Psoas muscle (tissue), 7 donors: ENCODE measurements at regions not wholly inside any gene's neighbourhood (a gene's known extent, or its start where the extent isn't known, plus 50 kb on each side); places are given as distances from the start of the nearest gene placed in this dataset.

ENCODE experiments used
- ATAC-seq, 4 donors: fragments of 200-7000 bp; cut with Tn5 transposase; one replicate each; pipeline ENCODE4 v1.9.1; 2020; ENCODE audit warnings: moderate library complexity in 3 of 4, mild to moderate bottlenecking in 2 of 4
- DNase-seq, 2 donors: peaks; one replicate each; pipeline ENCODE4 v3.0.0-alpha.2; 2020
- H3K27ac ChIP-seq: fragments of 200-600 bp; one replicate; pipeline ENCODE4 v1.8.0; 2022
- H3K27me3 ChIP-seq, 3 donors: fragments of 200-600 bp in 1 of 3; one replicate each; pipeline versions ENCODE4 v1.6.1 to v1.8.0; 2013 to 2022; ENCODE audit warnings: low read length in 2 of 3, mild to moderate bottlenecking in 2 of 3, moderate library complexity in 1 of 3; ENCODE audit not compliant: insufficient read depth in 3 of 3
- H3K36me3 ChIP-seq, 2 donors: fragments of 200-600 bp in 1 of 2; one replicate each; pipeline versions ENCODE4 v1.6.1 to v1.8.0; 2013 to 2022; ENCODE audit warnings: low read depth in 1 of 2, mild to moderate bottlenecking in 1 of 2, moderate library complexity in 1 of 2; ENCODE audit not compliant: insufficient read depth in 1 of 2
- H3K4me1 ChIP-seq: fragments of 200-600 bp; one replicate; pipeline ENCODE4 v1.8.0; 2022
- H3K4me3 ChIP-seq: fragments of 200-600 bp; one replicate; pipeline ENCODE4 v1.8.0; 2022; ENCODE audit warnings: mild to moderate bottlenecking
- H3K9me3 ChIP-seq: fragments of 200-600 bp; one replicate; pipeline ENCODE4 v1.8.0; 2022
- WGBS, 3 donors: extraction: QIAGEN DNeasy Blood & Tissue Kit; methylation state at CpG; one replicate each; pipeline versions ENCODE4 v1.1.6 to v1.1.7; 2013; 5-methylcytosine and 5-hydroxymethylcytosine counted together
- intact Hi-C, 2 donors: fragments of 100-400 bp; cut with DNase I; formaldehyde crosslinking; loops; one replicate each; pipeline versions ENCODE4 v1.11.0 to v1.14.2; 2022
- TF ChIP-seq, protein P1 (sequence below): fragments of 200-600 bp; IDR thresholded peaks from one replicate; pipeline ENCODE4 v1.8.0; 2022; ENCODE audit warnings: antibody characterized with exemption
- donor health status: healthy with polysubstance abuse.
- donor health status: DM: no; HTN: no; CAD: no; lungs with moderate emphysema.
- donor health status: Bipolar disorder and iron deficiency.
- donor health status: healthy.
- donor health status: DM: yes; HTN: yes; CAD: no.
- donor health status: DM: no; HTN: no; CAD: no.
- donor health status: DM: yes; HTN: yes; CAD: no.

DNA sequence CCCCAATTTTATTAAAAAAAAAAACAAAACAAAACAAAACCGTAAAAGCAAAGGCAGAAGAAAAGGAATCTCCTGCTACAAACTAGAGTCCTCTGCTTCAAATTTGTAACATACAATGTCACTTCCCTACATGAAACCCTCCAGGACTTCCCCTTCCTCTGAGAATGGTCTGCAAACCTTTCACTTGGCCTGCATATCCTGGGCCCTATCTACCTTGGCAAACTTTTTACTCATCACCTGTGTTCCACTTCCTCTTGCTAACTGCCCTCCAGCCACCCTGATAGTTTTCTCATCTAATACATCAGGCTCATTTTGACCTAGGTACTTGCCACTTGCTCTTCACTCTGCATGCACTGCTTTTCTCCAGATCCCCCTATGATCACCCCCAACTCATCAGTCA, 255.5 kb downstream of the ETAA1 start:
- DNase-seq, result no peak
- ATAC-seq, result no peak
- WGBS, 3 donors, result 87 to 95% (median 88%) methylated on average over 1 of the region's 1 CpG
- H3K4me3 ChIP-seq, result no peak overlapping the region
- H3K9me3 ChIP-seq, result no peaks in the 10 kb centered on the region
- intact Hi-C loops, result loop anchor here (5.0 to 10.0 kb wide), 3 partner anchors 192 to 1220 kb away; no protein-coding TSS in a partner anchor
- TF ChIP-seq, protein P1, sequence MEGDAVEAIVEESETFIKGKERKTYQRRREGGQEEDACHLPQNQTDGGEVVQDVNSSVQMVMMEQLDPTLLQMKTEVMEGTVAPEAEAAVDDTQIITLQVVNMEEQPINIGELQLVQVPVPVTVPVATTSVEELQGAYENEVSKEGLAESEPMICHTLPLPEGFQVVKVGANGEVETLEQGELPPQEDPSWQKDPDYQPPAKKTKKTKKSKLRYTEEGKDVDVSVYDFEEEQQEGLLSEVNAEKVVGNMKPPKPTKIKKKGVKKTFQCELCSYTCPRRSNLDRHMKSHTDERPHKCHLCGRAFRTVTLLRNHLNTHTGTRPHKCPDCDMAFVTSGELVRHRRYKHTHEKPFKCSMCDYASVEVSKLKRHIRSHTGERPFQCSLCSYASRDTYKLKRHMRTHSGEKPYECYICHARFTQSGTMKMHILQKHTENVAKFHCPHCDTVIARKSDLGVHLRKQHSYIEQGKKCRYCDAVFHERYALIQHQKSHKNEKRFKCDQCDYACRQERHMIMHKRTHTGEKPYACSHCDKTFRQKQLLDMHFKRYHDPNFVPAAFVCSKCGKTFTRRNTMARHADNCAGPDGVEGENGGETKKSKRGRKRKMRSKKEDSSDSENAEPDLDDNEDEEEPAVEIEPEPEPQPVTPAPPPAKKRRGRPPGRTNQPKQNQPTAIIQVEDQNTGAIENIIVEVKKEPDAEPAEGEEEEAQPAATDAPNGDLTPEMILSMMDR, result no peak
- H3K27ac ChIP-seq, result no peak overlapping the region
- H3K4me1 ChIP-seq, result peaks cover 26% of the 10 kb centered on the region
- H3K36me3 ChIP-seq, result no peaks in the 10 kb centered on the region
- H3K27me3 ChIP-seq, result no peaks in the 10 kb centered on the region

DNA sequence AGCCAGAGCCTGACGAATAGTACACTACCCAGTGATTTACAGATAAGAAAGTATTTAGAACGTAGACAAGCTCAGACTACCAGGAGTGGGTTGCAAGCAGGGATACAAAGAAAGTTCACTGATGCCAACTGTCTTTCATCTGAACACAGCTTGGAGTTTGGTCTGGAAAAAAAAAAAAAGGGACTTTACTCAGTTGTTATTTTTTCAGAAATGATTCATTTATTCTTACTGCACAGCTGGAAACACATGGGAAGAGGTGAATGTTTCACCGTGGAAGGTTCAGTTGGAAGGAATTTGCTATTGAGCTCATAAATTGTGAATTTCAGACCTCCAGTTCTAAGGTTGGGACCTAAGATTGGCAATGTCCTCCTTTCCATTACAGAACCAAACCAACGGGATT, 259.7 kb downstream of the ETAA1 start:
- TF ChIP-seq, protein P1, result no peak
- H3K9me3 ChIP-seq, result no peaks in the 10 kb centered on the region
- H3K36me3 ChIP-seq, result no peaks in the 10 kb centered on the region
- WGBS, 3 donors, result 67 to 77% (median 67%) methylated on average over 4 of the region's 4 CpGs
- no peak for ATAC-seq
- intact Hi-C loops, result loop anchor here (10.0 kb wide), 2 partner anchors 188 to 1082 kb away; no protein-coding TSS in a partner anchor
- no peaks in the 10 kb centered on the region for H3K27me3 ChIP-seq
- DNase-seq, result no peak
- no peaks in the 10 kb centered on the region for H3K4me1 ChIP-seq
- H3K4me3 ChIP-seq, result no peak overlapping the region
- H3K27ac ChIP-seq, result no peak overlapping the region

DNA sequence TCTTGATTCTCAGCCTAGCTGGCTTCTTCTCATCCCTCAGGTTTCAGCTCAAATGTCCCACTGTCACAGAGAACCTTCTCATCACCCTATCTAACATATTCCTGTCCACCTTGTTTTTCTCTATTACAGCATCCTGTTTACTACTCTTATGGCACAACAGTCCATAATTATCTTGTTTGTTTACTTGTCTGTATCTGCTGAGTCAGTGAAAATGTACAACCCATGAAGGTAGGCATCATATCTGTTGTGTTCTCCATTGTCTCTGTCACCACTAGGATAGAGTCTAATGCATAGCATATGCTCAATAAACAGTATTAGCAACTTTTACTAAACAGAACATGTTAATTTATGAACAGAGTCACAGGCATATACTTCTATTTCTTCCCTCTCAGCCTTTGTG, 261.7 kb downstream of the ETAA1 start:
- Histone ChIP-seq H3K4me1 (no peaks in the 10 kb centered on the region), H3K36me3 (no peaks in the 10 kb centered on the region), H3K4me3 (no peak overlapping the region), H3K27ac (no peak overlapping the region), H3K9me3 (no peaks in the 10 kb centered on the region), H3K27me3 (no peaks in the 10 kb centered on the region)
- no peak for DNase-seq
- ATAC-seq, result no peak
- intact Hi-C loops, result loop anchor here (10.0 kb wide), 2 partner anchors 186 to 1084 kb away; no protein-coding TSS in a partner anchor
- TF ChIP-seq, protein P1, result no peak

DNA sequence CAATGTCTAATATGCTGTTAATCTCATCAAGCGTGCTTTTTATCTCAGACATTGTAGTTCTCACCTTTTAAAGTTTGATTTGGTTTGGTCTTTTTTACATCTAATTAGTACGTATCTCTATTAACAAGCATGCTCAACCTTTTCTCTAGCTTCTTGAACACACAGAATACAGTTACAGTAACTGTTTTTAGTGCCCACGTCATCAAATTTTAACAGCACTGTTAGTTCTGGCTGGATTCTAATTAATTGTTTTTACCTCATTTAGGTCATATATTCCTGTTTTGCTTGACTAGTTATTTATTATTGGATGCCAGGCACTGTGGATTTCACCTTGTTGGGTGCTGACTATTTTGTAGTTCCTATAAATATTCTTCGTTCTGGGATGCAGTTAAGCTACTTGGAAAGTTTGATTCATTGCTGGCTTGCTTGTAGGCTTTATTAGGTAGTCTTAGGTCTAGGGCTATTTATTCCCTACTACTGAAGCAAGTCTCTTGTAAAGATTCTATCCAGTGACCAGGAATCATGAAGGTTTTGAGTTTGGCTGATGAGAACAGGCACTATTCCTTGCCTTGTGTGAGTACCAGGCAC, 263.0 kb downstream of the ETAA1 start:
- TF ChIP-seq, protein P1, result no peak
- no peaks in the 10 kb centered on the region for H3K36me3 ChIP-seq
- WGBS, 3 donors, result 83 to 90% (median 88%) methylated on average over 4 of the region's 4 CpGs
- H3K27ac ChIP-seq, result no peak overlapping the region
- no peak for ATAC-seq
- DNase-seq, result no peak
- intact Hi-C loops, result no loop called here
- no peaks in the 10 kb centered on the region for H3K4me1 ChIP-seq
- no peaks in the 10 kb centered on the region for H3K9me3 ChIP-seq
- H3K4me3 ChIP-seq, result no peak overlapping the region
- H3K27me3 ChIP-seq, result no peaks in the 10 kb centered on the region

DNA sequence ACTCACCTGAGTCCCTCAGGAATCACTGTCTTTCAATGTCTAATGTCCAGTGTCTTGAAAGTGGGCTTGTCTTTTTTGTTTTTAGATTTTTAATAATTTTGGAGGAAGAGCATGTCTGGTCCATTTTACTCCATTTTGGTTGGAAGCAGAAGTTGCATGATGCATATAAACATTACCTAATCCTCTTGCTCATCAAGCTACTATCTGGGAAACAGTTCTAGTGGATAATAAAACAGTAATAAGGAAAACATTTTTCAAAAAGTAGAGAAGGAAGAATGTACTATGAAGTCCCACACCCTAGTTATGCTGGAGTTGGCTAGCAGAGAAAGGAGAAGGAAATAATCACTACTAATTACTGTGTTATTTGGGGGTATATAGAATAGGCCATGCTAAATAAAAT, 263.7 kb downstream of the ETAA1 start:
- DNase-seq, result no peak
- intact Hi-C loops, result no loop called here
- no peak overlapping the region for H3K27ac ChIP-seq
- no peak overlapping the region for H3K4me3 ChIP-seq
- ATAC-seq, result no peak
- H3K27me3 ChIP-seq, result no peaks in the 10 kb centered on the region
- TF ChIP-seq, protein P1, result no peak
- no peaks in the 10 kb centered on the region for H3K9me3 ChIP-seq
- H3K36me3 ChIP-seq, result no peaks in the 10 kb centered on the region
- peaks cover under 1% of the 10 kb centered on the region for H3K4me1 ChIP-seq
